ENCODE measurements at regions not wholly inside any gene's neighbourhood (a gene's known extent, or its start where the extent isn't known, plus 50 kb on each side); places are given as distances from the start of the nearest gene placed in this dataset.

DNA sequence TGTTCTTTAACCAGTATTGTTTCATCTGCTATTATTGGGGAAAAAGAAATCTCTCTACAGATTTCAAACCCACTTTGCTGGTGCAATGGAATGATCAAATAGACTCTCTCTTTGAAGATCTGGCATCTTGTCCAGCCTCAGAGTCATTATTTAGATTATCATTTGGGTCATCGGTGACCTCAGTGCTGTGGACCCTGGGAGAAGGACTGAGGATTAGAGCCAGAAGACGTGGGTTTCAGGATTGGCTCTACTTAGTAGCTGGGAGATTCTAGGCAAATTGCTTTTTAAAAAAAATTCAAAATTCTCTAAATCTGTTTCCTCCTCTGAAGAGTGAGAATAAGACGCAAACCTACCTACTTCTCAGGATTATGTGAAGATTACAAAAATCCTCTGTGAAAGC, 107.6 kb upstream of the CTAGE1 start:
- TF ChIP-seq, protein P1, sequence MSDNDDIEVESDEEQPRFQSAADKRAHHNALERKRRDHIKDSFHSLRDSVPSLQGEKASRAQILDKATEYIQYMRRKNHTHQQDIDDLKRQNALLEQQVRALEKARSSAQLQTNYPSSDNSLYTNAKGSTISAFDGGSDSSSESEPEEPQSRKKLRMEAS (IDR thresholded peaks at IDR 0.05; ENCODE audit: low read depth, low read length), result no peak
- TF ChIP-seq CTCF (IDR thresholded peaks at IDR 0.05; ENCODE audit: low read depth, low read length) (no peak), POLR2A (IDR thresholded peaks at IDR 0.05; ENCODE audit: extremely low read depth, insufficient read length) (no peak)
